NCI-H146 (cell line): ENCODE measurements at regions not wholly inside any gene's neighbourhood (a gene's known extent, or its start where the extent isn't known, plus 50 kb on each side); places are given as distances from the start of the nearest gene placed in this dataset.

ENCODE experiments used
- DNase-seq: peaks from one replicate; lab custom pipeline; 2025; lab: John Stamatoyannopoulos, UW

DNA sequence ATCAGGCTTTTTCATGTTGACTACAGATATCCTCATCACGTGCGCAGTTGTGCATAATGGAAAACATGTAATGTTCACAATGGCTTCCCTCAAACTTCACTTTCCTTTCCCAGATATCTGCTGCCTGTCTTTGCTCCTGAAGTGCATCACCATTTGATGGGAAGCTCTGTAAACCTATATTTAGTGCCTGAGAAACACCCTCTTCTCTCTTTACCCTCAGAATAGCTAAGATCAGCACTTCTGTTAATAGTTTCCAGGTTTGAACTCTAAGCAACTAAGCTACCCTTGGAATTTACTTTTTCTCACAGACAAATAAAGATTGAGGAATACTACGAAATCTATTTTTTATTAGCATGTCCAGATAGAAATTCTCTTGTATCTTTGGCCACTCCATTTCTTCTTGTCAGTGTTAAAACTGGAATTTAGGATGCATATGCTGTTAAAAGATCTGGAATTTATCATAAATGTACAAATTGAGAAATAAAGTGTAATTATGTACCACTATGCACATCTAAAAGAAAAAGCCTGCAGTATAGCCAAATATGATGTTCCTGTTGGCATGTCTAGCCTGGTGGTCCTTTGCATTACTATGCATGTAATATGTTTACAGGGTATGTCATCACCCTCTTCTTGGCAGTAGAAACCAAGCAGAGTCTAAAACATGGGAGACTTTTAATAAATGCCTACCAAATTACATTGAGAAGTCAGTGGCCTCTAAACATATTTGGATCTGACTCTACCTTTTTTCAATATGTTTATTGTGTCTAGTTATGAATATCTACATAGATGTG lies 278.7 kb downstream of the FIGN start:
- no peak for DNase-seq

DNA sequence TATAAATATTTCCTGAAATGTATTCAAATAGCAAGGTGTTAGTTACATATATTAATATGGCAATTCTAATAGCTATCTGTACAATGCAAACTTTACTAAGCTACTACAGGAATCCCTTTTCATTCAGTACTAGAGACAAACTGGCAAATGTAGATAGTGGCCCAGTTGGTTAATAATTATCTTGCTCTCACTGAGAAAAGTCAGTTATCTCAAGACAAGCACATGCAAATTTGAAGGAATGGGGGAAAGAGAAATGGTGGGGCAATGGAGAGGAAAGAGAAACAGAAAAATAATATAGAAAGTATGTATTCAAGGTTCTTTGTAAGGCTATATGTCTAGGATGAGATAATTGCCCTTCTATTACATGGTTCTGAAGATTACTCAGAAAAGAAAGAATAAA lies 280.0 kb downstream of the FIGN start:
- no peak for DNase-seq

DNA sequence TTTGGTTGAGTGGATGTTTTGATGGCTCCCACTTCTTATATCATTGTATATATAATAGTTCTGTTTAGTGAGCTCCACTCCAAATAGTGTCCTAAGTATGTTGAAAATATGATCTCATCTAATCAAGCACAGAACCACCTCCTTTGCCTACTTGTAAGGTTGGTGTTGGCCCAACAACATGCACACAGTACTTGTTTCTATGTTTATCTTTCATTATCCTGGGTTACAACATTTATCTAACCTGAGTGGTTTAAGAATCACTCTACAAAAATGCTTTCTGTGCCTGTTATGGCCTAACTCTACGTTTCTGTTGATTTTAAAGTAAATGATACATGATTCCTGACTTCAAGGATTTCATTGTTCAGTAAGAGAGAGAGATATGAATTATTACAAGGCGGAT lies 281.9 kb downstream of the FIGN start:
- DNase-seq = no peak

DNA sequence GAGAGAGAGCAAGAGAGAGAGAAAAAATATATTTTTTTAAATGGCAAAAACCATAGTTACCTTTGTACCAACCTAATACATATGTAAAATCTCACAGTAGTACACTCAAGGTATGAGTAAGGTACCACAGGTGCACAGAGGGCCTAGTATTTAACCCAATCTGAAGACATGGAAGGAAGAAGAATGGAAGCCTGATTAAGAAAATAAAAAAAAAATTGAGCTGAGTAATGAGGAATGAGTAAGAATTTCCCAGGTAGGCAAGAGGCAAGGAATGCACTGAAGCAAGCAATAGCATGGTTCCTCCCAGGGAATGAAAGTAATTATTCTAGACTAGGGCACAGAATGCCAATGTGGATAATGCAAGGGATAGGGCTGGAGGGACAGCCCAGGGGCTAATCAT lies 294.2 kb downstream of the FIGN start:
- DNase-seq = no peak

DNA sequence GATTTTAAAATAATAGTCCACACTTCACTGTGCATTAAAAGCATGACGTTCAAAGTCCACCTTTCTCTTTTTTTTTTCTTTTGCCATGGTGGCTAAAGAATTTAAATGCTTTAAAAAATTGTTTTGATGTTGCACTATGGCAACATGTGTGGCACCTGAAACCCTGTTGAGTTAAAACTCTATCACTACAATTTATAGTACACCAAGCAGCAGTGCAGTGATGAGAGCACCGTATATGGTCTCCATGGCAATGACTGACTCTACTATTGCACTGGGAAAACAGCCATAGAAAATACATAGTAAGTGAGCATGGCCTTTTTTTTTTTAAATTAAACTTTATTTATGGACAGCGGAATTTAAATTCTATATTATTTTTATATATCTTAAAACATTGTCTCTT lies 298.8 kb downstream of the FIGN start:
- DNase-seq = no peak

DNA sequence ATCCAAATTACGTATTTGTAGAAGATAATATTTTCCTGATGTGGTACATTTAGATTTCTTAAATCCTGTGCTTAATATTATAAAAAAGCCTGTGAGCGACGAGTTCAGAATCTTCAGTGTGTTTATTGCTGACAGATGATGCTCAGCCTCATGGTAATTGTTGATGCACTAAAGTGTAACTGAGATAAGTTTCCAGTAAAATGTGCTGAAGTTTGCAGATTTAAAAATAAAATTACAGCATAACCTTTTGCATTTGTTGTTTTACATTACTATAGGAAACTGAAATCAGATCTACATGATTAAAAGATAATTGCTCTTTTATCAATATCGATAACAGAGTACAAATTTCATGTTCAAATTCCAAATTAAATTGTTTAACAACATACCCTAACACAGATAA lies 307.6 kb downstream of the FIGN start:
- DNase-seq = no peak

DNA sequence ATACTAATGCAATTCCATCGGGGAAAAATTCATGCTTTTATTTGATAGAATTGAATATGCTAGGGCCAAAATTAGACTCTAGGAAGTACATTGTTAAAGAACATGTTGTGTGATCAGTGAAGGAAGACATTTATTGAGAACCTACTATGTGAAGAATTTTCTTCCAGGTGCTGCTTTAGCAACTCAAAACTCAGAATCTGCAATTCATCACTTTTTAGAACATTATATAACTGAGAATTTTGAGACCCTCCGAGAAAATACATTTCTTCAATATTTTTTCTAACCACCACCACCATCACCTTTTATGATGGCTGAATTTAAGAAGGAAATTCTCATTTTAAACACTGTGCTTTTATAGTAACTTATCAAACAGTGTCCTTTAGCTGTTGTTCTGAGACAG lies 315.2 kb downstream of the FIGN start:
- DNase-seq = no peak

DNA sequence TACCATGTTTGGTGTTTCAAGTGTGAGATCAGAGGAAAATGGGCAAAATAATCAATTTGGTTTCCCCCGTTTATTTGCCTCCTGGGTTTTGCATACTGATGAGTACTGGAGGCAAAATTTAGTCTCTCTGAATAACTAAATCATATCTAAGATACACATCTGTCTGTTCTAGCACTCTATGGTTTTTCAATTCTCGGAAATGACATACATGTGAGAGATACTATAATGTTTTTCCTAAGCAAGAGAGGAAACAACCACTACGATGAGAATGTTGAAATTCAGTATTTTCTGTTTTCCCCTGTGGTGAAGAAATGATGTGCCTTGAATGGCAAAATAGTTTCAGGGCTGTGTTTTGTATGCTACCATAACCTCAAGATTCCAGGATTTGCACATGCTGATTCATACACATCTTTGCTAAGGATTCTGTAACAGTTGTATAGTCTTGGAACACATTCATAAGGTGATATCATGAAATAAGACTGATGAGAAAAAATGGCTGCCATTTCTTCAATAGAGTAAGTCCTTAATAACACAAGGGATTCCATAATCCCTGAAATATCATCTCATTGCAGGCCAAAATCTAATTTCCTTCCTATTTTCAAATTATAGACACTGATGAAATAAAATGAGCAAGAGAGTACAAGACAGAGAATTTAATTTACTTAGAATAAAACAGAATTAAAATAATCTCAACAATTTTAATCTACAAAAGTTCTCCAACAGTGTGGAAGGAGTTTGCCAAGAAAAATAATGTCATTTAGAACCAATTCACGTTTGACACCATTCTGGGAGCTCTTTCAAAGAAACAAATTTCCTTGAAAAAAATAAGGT lies 316.6 kb downstream of the FIGN start:
- no peak for DNase-seq

DNA sequence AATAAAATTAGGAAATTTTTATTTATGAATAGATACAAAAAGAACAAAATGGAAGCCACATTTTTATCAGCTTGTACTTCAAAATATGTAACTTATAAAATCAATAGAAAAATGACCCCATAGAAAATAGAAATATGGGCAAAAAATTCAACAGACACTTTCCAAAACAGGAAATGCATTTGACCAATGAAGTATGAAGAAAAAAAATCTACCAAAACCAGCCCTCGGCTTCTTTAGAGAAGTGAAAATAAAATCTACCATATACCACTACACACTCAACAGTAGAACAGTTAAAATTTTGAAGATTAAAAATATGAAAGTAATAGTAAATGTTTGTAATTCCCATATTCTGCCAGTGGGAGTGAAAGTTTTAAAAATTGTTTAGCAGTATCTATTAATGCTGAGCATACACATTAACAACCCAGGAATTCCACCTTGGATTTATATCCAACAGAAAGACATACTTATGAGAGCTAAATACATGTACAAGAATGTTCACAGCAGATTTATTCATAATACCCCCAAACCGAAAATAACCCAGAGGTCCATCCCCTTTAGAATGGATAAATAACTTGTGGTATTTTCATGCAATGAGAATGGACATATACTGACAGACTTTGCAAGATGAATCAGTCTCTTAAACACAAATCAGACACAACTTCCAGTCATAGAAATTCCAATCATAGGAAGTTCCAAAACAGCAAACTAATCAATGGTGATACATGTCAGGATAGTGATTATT lies 318.0 kb downstream of the FIGN start:
- DNase-seq = no peak

DNA sequence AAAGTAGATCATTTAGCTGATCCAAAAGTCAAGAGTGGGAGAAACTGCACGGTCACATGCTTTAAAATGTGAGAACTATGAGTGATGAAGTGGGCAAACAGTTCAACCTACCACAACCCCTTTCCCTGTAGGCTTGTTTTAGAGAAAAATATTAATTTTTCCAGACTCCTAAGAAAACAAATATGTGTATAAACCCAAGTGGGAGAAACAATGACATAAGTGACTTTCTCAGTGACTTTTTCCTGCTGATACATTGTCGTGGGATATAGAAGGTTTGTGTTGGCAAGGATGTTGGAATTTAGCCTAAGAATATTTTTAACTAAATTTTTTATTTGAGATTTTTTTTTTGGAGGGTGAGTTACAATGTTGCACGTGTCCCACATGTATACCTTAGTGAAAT lies 321.7 kb downstream of the FIGN start:
- DNase-seq = no peak

DNA sequence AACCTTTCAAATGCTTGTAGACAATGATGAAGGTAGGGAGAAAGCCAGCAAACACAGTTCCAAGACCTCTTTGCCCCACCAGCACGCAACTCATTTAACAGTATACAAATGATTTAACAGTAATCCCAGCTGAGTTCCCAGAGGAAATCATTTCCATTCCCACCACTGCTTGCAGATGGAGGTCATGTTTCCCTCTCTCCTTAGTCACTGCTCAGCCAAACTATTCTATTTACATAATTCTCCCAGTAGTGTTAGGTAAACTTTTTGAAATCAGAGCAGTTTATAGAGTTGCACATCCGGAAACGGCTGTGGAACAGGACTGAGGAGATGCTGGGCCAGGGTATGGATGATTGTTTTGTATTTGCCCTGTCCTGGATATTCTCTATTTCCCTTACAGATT lies 328.5 kb downstream of the FIGN start:
- DNase-seq = no peak

DNA sequence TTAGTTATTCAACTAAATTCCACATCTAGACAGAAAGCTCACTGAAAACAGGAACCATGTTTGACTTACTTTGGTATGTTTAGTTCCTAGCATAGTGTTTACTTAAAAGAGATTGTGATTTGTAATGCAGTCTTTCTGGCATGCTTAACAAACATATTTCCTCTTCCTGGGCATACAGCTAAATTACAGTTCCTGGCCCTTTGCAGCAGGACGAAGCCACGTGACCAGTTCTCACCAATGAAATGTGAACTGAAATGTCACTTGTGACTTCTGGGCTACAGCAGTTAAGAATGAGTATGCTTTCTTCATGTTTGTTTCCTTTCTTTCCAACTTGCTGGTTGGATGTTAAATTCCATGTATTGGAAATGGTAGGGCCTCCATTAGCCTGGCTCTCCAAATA lies 330.5 kb downstream of the FIGN start:
- no peak for DNase-seq

DNA sequence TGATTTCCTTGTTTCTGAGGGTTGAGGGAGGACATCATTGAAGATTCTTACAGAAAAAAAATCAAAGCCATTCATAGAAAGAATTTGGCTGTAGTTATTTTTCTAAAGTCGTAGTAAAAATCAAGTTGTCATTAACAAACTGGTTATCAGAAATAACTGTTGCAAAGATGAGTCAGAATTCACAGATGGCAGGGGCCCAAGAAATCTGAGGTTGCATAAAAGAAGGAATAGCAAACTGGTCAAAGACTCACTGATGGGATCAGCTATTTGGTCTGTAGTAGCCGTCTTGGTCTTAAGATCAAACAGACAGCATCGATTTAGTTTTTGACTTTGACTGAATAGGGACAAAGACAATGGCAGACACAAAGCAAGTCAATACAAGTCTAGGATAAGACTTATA lies 334.3 kb downstream of the FIGN start:
- no peak for DNase-seq

DNA sequence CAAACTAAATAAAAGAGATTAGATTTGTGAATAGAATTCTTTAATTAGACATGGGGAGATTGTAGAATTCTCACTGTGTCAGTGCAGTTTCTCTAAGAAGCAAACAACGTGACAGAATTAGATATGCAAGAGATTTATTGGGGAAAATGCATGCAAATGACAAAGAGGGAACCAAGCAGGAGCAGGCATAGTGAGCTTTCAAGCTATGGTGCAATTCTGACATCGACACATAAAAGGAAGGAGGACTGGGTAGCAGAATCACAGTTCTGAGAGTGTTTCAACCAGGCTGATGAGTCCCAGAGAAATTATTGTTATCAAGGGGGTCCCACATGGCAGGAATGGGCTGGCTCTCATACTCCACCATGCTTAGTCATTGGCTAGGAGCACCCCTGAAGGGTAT lies 338.4 kb downstream of the FIGN start:
- no peak for DNase-seq

DNA sequence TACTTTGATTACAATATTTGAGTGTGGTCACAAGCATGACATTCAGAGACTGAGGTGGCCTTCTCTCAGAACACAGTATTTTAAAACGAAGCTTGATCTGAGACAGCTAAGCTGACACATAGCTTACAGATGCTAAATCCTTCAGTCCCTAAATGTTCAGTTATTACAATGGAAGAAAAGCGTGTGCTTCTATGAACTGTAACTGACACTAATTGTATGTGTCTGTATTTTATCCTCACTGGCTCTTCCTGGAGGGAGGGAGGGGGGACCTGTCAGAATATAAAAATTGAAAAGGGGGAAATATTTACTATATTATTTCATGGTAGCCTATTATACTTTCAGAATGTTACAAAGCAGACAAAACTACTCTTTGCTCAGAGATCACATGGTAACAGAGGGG lies 340.2 kb downstream of the FIGN start:
- no peak for DNase-seq

DNA sequence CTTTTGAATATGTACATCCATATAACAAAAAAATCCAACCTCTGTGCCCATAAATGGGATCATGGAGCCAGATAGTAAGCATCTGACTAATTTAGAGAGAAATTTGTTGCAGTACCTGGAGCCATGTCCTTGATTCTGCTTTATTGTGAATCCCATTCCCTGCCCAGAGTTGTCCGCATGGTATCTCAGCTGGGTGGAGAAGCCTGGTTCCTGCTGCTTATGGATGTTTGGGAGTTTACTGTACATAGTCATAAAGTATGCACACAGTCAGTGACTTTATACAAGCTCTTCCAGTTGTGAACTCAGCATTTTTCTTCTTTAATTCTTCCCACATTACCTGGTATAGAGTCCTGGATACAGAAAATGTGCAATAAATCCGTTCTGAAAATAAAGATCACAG lies 346.0 kb downstream of the FIGN start:
- no peak for DNase-seq

DNA sequence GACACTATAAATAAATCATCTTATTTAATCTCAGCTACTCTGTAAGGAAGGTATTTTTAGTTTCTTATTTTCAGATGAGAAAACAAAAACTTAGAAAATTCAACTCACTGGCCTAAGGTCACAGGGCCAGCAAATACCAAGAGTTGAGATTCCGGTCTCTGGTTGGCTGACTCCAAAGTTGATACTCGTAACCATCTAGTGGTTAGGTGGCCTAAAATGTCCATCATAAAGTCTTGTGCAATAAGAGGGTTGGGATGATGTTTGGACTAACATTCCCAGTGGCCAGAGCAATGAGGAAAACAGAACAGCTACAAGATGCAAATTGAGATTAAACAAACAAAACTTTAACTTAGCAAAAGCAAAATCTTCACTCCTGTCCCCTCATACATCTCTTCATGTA lies 360.3 kb downstream of the FIGN start:
- no peak for DNase-seq

DNA sequence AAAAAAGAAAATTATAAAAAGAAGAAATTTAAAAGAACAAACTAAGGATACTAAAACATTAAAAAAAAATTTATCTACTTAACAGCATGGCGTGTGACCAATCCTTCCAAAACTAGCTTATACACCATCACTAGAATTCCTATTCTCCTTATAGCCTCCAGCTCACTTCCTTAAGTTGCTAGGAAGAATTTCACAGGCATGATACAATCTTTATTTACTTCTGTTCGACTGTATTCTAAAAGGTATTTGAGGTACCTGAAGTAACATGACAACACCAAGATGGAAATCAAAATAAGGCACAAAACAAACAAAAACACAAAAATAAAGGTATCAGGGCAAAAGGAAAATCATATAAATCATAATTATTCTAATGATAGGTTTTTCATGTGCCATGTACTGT lies 360.7 kb downstream of the FIGN start:
- no peak for DNase-seq

DNA sequence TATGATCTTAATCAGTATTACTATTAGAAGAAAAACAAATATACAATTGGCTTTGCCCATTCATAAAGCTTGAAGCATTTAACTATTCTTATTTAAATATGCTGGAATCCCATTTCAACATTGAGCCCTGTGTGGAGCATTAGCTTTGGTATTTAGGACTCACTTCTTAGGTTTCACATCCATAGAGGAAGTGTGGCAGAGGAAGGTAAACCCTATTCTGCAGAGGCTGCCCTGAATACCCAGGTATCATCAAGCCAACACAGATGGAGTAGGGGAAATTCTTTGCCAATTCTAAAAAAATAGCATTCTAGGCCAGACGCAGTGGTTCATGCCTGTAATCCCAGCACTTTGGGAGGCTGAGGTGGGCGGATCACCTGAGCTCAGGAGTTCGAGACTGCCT lies 361.5 kb downstream of the FIGN start:
- no peak for DNase-seq

DNA sequence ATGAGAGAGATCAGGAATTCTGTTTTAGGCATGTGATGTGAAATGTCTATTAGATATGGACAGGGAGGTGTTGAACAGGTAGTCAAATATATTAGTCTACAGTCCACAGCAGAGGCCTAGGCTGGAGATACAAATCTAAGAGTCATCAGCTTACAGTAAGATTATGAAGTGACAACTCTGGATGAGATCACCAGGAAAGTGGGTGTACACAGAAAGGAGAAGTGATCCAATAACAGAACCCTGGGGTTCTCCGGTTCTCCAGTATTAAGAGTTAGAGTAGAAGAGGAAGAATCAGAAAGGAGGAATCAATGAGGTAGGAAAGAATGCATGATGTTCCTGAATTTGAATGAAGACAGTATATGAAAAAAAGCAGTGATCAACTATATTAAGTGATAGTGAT lies 362.3 kb downstream of the FIGN start:
- DNase-seq = no peak

DNA sequence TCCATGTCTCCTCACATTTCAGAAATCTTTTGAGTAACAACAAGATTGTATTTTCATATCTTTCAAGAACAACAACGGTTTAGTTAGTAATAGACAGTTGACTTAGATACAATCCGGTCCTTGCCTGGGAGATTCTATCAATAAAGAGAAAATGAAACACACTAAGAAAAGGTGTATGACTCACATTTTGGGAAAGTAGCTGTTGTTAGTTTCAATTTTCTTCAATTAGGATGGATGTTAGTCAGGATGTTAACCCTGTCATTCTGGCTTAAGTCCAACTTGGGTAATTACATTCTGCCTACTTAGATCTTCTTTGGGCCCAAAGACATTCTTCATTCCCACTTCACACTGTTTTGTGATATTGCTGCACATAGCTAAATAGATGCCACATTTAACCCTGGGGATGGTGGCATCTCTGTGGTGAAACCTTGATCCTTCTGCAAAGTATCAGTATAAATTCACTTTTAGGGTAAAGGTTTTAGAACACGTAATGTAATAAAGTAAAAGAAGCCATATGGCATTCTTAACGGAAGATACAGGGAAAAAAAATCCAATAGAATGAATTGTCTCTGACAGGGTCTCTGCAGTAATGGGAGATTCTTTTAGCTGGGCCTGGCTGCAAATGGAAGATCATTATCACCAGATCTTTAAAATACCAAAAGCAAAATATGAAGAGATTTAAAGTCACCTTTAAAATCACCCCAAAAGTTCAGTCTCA lies 365.5 kb downstream of the FIGN start:
- DNase-seq = no peak

DNA sequence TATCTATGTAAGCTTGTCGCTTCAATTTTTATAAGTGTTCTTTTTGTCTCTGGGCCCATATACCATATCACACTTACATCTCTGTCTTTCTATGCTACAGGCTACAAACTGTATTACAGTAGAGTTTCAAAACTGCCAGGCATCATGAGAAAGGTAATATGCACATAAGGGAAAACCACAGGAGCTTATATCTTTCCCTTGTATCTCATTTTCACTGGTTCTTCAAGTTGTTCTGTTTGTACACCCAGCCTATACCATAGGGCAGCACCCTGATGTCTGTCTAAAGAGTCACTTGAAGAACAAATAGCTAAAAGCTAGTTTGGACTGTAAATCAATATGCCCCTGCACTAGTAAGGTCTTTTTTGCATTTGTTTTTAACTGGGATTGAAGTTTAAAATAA lies 366.7 kb downstream of the FIGN start:
- DNase-seq = no peak
